ENCODE measurements at regions not wholly inside any gene's neighbourhood (a gene's known extent, or its start where the extent isn't known, plus 50 kb on each side); places are given as distances from the start of the nearest gene placed in this dataset.
"Not testable (repeated sequence)": the region's sequence is repeated elsewhere in the genome, so short reads cannot be mapped to it uniquely, and the experiment has no call there.

- Mint-ChIP-seq H3K9me3 (peaks cover 7 to 17% of the 10 kb centered on the region in 2 donors), H3K27ac (no peak overlapping the region), H3K36me3 (peaks cover 9 to 15% of the 10 kb centered on the region in 2 donors)
- no peak for ATAC-seq
- DNase-seq (ENCODE audit: low spot score in 2 of 2) = no peak
Measured at GRCh38 chr3:193954752-193955151, 181.2 kb upstream of the HES1 start.

GRCh38 chr3:193955719-193956118 lies 180.2 kb upstream of the HES1 start:
- Mint-ChIP-seq H3K9me3 (peaks cover 7 to 17% of the 10 kb centered on the region in 2 donors), H3K36me3 (peaks cover 13 to 15% of the 10 kb centered on the region in 2 donors), H3K27ac (no peak overlapping the region)
- no peak for DNase-seq (ENCODE audit: low spot score in 2 of 2)
- no peak for ATAC-seq

DNA sequence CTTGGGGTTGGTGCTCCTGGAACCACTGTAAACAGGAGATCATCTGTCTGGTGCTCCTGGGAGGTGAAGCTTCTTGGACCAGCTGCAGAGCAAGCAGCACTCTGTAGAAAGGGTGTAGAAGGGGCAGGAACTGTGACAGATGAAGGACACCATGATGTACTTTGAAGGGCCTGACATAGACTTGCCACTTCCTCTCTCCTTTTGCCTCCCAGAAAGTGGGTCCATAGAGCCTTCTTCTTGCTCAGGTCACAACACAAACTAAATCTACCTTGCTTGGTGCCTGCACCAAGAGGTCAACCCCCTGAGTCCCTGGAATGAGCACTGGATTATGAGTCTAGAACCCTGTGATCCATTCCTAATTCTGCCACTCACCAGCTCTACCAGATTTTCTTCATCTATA lies 176.1 kb upstream of the HES1 start:
- no peak overlapping the region for H3K27ac Mint-ChIP-seq
- ATAC-seq (no peak), DNase-seq (ENCODE audit: low spot score in 2 of 2) (no peak)
- H3K9me3 Mint-ChIP-seq = peaks cover 0 to 9% of the 10 kb centered on the region in 2 donors
- peaks cover 4 to 10% of the 10 kb centered on the region in 2 donors for H3K36me3 Mint-ChIP-seq

DNA sequence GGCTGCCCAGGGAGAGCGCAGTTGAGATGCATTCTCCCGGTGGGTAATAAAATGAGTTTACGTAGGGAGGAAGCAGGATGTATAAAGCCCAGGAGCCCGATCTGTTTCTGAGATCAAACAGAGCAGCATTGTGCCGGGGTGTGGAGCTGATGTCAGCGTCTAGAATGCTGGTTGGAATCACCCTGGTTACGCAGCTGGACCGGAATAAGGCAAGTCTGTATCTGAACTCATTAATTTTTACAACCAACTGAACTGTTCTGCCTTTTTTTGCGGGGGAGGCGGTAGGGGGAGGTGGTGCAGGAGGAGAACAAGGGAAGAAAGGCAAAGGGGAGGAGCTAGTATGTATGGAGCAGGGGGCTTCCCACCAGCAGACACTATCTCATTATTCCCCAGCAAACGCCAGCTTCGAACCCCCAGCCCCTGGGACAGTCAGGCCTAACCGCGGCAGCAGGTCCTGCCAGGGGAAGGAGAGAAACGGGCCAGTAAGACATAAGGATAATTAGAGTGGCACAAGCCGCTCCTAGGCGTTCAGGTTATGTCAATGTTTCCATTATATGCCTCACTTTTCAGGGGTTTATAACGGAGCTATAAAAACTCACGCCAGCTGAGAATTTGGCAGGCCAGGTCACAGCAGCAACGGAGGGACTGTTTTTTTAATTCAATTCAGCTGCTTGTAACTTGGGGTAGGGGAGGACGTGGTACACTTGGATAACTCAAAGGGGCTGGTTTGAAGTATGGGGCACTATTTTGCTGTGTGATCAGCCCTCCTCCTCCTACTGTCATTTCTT lies 175.3 kb upstream of the HES1 start:
- DNase-seq (ENCODE audit: low spot score in 2 of 2) (no peak), ATAC-seq (no peak)
- H3K27ac Mint-ChIP-seq = no peak overlapping the region
- peaks cover 4 to 5% of the 10 kb centered on the region in 2 donors for H3K36me3 Mint-ChIP-seq
- peaks cover 0 to 7% of the 10 kb centered on the region in 2 donors for H3K9me3 Mint-ChIP-seq

- Mint-ChIP-seq H3K27ac (peak overlapping the region in 1 of 2 donors; percentile 88), H3K36me3 (peaks cover 0 to 4% of the 10 kb centered on the region in 2 donors), H3K9me3 (no peaks in the 10 kb centered on the region)
- ATAC-seq = peak; percentile 67 to 76
- DNase-seq (ENCODE audit: low spot score in 2 of 2) = peak in 1 of 2 donors; percentile 21
Measured at GRCh38 chr3:193962986-193963685, 172.8 kb upstream of the HES1 start.

- peak overlapping the region; percentile 62 to 88 for H3K27ac Mint-ChIP-seq
- H3K9me3 Mint-ChIP-seq = no peaks in the 10 kb centered on the region
- H3K36me3 Mint-ChIP-seq = peaks cover 0 to 4% of the 10 kb centered on the region in 2 donors
- peak; percentile 96 for ATAC-seq
- peak in 1 of 2 donors; percentile 42 for DNase-seq (ENCODE audit: low spot score in 2 of 2)
Measured at GRCh38 chr3:193963808-193964516, 172.0 kb upstream of the HES1 start.

GRCh38 chr3:193964517-193964880 lies 171.4 kb upstream of the HES1 start:
- ATAC-seq = no peak
- Mint-ChIP-seq H3K9me3 (no peaks in the 10 kb centered on the region), H3K36me3 (peaks cover 0 to 4% of the 10 kb centered on the region in 2 donors), H3K27ac (no peak overlapping the region)
- DNase-seq (ENCODE audit: low spot score in 2 of 2) = no peak

GRCh38 chr3:193968380-193968974 lies 167.5 kb upstream of the HES1 start:
- DNase-seq (ENCODE audit: low spot score in 2 of 2) (no peak), ATAC-seq (no peak)
- Mint-ChIP-seq H3K36me3 (no peaks in the 10 kb centered on the region), H3K27ac (no peak overlapping the region), H3K9me3 (no peaks in the 10 kb centered on the region)

- peak in 1 of 2 donors; percentile 69 for ATAC-seq
- H3K9me3 Mint-ChIP-seq; H3K27ac Mint-ChIP-seq; DNase-seq (ENCODE audit: low spot score in 2 of 2); H3K36me3 Mint-ChIP-seq: not testable (repeated sequence)
Measured at GRCh38 chr3:193970131-193970772, 165.7 kb upstream of the HES1 start.

DNA sequence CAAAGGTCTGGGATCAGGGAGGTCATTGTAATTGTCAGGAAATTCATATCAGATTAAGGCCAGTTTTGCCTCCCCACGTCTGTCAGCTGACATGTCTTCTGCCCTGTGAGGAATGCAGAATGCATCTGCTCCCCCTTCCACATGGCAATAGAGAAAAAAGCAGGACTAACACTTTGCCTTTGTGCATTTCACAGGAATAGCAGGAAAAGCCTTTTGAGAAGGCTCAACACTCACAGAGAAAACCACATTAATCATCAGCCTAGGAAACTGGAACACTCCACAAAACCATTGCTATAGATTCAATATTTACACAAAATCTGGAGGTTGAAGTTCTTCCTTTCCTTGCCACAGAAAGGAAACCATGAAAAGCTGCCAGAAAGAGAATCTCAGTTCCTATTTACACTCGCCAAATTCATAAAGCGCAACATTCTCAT lies 165.2 kb upstream of the HES1 start:
- Mint-ChIP-seq H3K36me3 (no peaks in the 10 kb centered on the region), H3K9me3 (no peaks in the 10 kb centered on the region), H3K27ac (no peak overlapping the region)
- ATAC-seq (peak; percentile 29 to 40), DNase-seq (ENCODE audit: low spot score in 2 of 2) (no peak)

- ATAC-seq = peak; percentile 75 to 86
- no peaks in the 10 kb centered on the region for H3K9me3 Mint-ChIP-seq
- no peak overlapping the region for H3K27ac Mint-ChIP-seq
- H3K36me3 Mint-ChIP-seq = no peaks in the 10 kb centered on the region
- no peak for DNase-seq (ENCODE audit: low spot score in 2 of 2)
Measured at GRCh38 chr3:193971261-193971751, 164.6 kb upstream of the HES1 start.

GRCh38 chr3:193971966-193972365 lies 164.0 kb upstream of the HES1 start:
- H3K9me3 Mint-ChIP-seq = no peaks in the 10 kb centered on the region
- no peak for DNase-seq (ENCODE audit: low spot score in 2 of 2)
- no peaks in the 10 kb centered on the region for H3K36me3 Mint-ChIP-seq
- no peak for ATAC-seq
- H3K27ac Mint-ChIP-seq = no peak overlapping the region

GRCh38 chr3:193972832-193973231 lies 163.1 kb upstream of the HES1 start:
- no peak for DNase-seq (ENCODE audit: low spot score in 2 of 2)
- H3K9me3 Mint-ChIP-seq = no peaks in the 10 kb centered on the region
- no peak for ATAC-seq
- no peaks in the 10 kb centered on the region for H3K36me3 Mint-ChIP-seq
- H3K27ac Mint-ChIP-seq = no peak overlapping the region

DNA sequence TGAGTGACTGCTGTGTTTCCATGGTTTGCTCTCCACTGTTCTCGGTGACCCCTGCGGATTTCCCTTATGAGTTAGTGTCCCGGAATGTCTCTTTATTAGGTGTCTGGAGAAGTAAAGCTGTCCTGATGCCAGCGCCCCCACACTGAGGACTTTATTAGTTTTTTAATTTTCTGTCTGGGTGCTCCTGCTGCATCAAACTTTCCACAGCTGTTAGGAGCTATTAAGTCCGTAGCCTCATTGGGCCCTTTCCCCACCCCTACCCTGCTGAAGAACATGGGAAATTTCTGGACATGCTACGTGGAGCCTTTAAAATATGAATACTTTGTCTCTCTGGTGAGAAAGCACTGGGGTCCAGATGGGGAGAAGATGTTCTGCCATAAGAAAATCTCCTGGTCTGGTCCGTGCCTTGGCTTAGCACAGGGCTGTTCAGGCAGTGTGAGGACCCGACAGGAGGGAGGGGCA lies 161.7 kb upstream of the HES1 start:
- no peak for DNase-seq (ENCODE audit: low spot score in 2 of 2)
- H3K9me3 Mint-ChIP-seq = no peaks in the 10 kb centered on the region
- H3K36me3 Mint-ChIP-seq = no peaks in the 10 kb centered on the region
- ATAC-seq = no peak
- H3K27ac Mint-ChIP-seq = no peak overlapping the region

- Mint-ChIP-seq H3K36me3 (no peaks in the 10 kb centered on the region), H3K27ac (no peak overlapping the region)
Measured at GRCh38 chr3:193974671-193975535, 161.0 kb upstream of the HES1 start.

More at GRCh38 chr3:193974671-193975535, 161.0 kb upstream of the HES1 start:
- ATAC-seq (no peak), DNase-seq (ENCODE audit: low spot score in 2 of 2) (no peak)
- no peaks in the 10 kb centered on the region for H3K9me3 Mint-ChIP-seq
